ENCODE measurements at regions not wholly inside any gene's neighbourhood (a gene's known extent, or its start where the extent isn't known, plus 50 kb on each side); places are given as distances from the start of the nearest gene placed in this dataset.

DNA sequence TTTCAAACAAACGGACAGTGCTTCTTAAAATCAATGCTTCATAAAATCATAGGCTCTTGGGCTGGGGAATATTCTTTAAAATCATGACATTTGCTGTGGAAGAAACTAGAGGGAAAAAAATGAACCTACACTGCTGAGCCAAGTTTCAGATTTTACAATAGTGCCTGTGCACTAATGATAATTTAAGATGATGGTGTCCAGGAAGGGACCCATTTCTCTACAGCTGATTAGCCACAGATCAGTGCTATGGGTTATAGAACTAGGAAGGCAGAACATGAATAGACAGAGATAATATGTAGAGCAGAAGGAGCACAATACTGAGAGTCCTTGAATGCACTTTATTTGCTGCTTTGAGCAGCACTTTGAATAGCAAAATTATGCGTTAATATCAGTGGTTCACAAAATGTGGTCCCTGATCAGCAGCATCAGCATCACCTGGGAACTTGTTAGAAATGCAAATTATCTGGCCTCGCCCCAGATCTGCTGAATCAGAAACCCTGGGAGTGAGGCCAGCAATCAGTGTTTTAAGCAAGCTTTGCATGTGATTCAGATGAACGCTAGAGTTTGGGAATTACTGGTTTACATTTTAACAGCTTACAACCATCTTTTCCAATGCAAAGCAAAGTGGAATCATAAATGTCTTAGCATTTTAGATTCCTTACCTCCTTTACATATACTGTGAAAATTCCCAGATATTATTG lies 135.8 kb upstream of the ANKRD28 start:
- TF ChIP-seq, protein P1, sequence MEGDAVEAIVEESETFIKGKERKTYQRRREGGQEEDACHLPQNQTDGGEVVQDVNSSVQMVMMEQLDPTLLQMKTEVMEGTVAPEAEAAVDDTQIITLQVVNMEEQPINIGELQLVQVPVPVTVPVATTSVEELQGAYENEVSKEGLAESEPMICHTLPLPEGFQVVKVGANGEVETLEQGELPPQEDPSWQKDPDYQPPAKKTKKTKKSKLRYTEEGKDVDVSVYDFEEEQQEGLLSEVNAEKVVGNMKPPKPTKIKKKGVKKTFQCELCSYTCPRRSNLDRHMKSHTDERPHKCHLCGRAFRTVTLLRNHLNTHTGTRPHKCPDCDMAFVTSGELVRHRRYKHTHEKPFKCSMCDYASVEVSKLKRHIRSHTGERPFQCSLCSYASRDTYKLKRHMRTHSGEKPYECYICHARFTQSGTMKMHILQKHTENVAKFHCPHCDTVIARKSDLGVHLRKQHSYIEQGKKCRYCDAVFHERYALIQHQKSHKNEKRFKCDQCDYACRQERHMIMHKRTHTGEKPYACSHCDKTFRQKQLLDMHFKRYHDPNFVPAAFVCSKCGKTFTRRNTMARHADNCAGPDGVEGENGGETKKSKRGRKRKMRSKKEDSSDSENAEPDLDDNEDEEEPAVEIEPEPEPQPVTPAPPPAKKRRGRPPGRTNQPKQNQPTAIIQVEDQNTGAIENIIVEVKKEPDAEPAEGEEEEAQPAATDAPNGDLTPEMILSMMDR (IDR thresholded peaks at IDR 0.05) = no peak
- no peak for TF ChIP-seq POLR2A (IDR thresholded peaks at IDR 0.05)
